ENCODE measurements at regions not wholly inside any gene's neighbourhood (a gene's known extent, or its start where the extent isn't known, plus 50 kb on each side); places are given as distances from the start of the nearest gene placed in this dataset.

- TF ChIP-seq JUND (IDR thresholded peaks at IDR 0.05) (no peak), EGR1 (IDR thresholded peaks at IDR 0.05; ENCODE audit: low read depth in 2 of 2) (no peak), YY1 (IDR thresholded peaks at IDR 0.05) (no peak), ZBTB33 (IDR thresholded peaks at IDR 0.05) (no peak), SP1 (IDR thresholded peaks at IDR 0.05) (no peak), TAF1 (conservative IDR thresholded peaks at IDR 0.05) (no peak), FOXA1 (IDR thresholded peaks at IDR 0.05) (no peak), GABPA (IDR thresholded peaks at IDR 0.05 in 1 of 2, conservative IDR thresholded peaks at IDR 0.05 in 1 of 2) (no peak), REST (IDR thresholded peaks at IDR 0.05) (no peak)
- TF ChIP-seq, protein P1, sequence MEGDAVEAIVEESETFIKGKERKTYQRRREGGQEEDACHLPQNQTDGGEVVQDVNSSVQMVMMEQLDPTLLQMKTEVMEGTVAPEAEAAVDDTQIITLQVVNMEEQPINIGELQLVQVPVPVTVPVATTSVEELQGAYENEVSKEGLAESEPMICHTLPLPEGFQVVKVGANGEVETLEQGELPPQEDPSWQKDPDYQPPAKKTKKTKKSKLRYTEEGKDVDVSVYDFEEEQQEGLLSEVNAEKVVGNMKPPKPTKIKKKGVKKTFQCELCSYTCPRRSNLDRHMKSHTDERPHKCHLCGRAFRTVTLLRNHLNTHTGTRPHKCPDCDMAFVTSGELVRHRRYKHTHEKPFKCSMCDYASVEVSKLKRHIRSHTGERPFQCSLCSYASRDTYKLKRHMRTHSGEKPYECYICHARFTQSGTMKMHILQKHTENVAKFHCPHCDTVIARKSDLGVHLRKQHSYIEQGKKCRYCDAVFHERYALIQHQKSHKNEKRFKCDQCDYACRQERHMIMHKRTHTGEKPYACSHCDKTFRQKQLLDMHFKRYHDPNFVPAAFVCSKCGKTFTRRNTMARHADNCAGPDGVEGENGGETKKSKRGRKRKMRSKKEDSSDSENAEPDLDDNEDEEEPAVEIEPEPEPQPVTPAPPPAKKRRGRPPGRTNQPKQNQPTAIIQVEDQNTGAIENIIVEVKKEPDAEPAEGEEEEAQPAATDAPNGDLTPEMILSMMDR (IDR thresholded peaks at IDR 0.05; ENCODE audit: low read depth, low read length, missing input control), result no peak
- TF ChIP-seq, protein P2, sequence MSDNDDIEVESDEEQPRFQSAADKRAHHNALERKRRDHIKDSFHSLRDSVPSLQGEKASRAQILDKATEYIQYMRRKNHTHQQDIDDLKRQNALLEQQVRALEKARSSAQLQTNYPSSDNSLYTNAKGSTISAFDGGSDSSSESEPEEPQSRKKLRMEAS (IDR thresholded peaks at IDR 0.05), result no peak
Measured at GRCh38 chr18:2096551-2096950, 474.8 kb downstream of the METTL4 start.
